Tibial nerve (tissue), 4 donors: ENCODE measurements at regions not wholly inside any gene's neighbourhood (a gene's known extent, or its start where the extent isn't known, plus 50 kb on each side); places are given as distances from the start of the nearest gene placed in this dataset.

Experiments
- DNase-seq, 2 donors: peaks; one replicate each; pipeline ENCODE4 v3.0.0-alpha.2; 2019; ENCODE audit warnings: low spot score in 2 of 2
- H3K27ac ChIP-seq, 4 donors: fragments of 200-600 bp; sonication (generic) in 3 of 4; one replicate each; pipeline ENCODE4 v1.5.1; 2017 to 2019; ENCODE audit warnings: mild to moderate bottlenecking in 1 of 4
- H3K27me3 ChIP-seq, 2 donors: fragments of 200-600 bp; sonication (generic) in 1 of 2; one replicate each; pipeline versions ENCODE4 v1.5.1 to v1.6.0; 2017 to 2019
- H3K36me3 ChIP-seq, 3 donors: fragments of 200-600 bp; sonication (generic); one replicate each; pipeline ENCODE4 v1.5.1; 2018 to 2019
- H3K4me1 ChIP-seq, 4 donors: fragments of 200-600 bp; sonication (generic) in 3 of 4; one replicate each; pipeline ENCODE4 v1.5.1; 2017 to 2019
- H3K4me3 ChIP-seq, 4 donors: fragments of 200-600 bp; sonication (generic) in 3 of 4; one replicate each; pipeline ENCODE4 v1.5.1; 2017 to 2019; ENCODE audit warnings: mild to moderate bottlenecking in 1 of 4, moderate library complexity in 1 of 4
- H3K9me3 ChIP-seq, 4 donors: fragments of 200-600 bp; sonication (generic) in 3 of 4; one replicate each; pipeline ENCODE4 v1.5.1; 2017 to 2019
- EP300 ChIP-seq, 2 donors: sonication (generic); formaldehyde crosslinking; IDR thresholded peaks; one replicate each; pipeline ENCODE4 v1.6.1; 2017; ENCODE audit warnings: antibody characterized with exemption in 2 of 2, mild to moderate bottlenecking in 1 of 2
- POLR2A ChIP-seq, 2 donors: fragments of 450-650 bp; IDR thresholded peaks; one replicate each; pipeline ENCODE4 v1.6.1; 2017; ENCODE audit warnings: antibody characterized with exemption in 2 of 2, mild to moderate bottlenecking in 2 of 2, moderate library complexity in 2 of 2
- WGBS, 2 donors: methylation state at CpG; one replicate each; pipeline ENCODE4 v1.1.5; 2018; 5-methylcytosine and 5-hydroxymethylcytosine counted together
- TF ChIP-seq, protein P1 (sequence below), 5 experiments: fragments of 200-600 bp in 3 of 5; fragments of 450-650 bp in 2 of 5; sonication (generic) in 3 of 5; IDR thresholded peaks; one replicate each; pipeline ENCODE4 v1.5.1; 2016 to 2019; ENCODE audit warnings: antibody characterized with exemption in 5 of 5, mild to moderate bottlenecking in 3 of 5, moderate library complexity in 2 of 5

DNA sequence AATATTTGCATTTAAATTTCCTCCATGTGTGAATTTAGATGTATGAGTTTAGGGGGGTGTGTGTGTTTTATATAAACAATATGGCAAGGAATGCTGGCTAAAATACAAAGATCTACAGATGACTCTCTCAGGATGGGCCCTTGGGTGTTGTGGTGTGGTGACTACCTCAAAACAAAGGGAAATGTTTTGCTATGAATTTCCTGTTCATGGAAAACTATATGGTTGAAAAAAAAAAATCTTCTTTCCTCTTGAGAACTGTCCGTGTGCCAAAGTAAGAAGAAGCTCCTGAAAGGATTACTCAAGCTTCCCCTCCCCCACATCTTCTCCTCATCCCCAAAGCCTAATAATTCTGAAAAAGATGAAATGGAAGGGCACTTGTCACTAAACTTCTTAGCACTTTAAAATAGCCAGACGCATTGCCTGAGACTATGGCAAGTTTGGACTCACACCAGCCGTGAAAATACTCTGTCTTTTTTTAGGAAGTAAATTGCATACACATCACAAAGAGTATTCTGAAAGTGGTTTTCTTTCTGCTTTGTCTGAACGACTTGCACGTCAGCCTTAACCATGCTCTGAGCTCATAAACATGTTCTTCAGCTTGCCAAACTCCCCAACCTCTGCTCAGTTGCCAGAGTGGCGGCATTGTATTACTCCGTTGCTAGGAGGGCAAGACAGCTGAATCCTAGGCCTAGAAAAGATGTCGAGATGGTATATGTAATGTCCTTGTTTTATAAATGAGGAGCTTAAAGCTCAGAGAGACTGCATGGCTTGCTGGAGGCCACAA lies 250.4 kb upstream of the JADE1 start:
- no peaks in the 10 kb centered on the region for H3K9me3 ChIP-seq
- H3K4me1 ChIP-seq, result peaks cover 0 to 27% (median 4%) of the 10 kb centered on the region in 4 donors
- WGBS, 2 donors, result 38 to 39% methylated on average over 8 of the region's 8 CpGs
- H3K27me3 ChIP-seq, result no peaks in the 10 kb centered on the region
- no peak overlapping the region for H3K4me3 ChIP-seq
- TF ChIP-seq EP300 (IDR thresholded peaks at IDR 0.05) (no peak), POLR2A (IDR thresholded peaks at IDR 0.05) (no peak)
- TF ChIP-seq, protein P1, sequence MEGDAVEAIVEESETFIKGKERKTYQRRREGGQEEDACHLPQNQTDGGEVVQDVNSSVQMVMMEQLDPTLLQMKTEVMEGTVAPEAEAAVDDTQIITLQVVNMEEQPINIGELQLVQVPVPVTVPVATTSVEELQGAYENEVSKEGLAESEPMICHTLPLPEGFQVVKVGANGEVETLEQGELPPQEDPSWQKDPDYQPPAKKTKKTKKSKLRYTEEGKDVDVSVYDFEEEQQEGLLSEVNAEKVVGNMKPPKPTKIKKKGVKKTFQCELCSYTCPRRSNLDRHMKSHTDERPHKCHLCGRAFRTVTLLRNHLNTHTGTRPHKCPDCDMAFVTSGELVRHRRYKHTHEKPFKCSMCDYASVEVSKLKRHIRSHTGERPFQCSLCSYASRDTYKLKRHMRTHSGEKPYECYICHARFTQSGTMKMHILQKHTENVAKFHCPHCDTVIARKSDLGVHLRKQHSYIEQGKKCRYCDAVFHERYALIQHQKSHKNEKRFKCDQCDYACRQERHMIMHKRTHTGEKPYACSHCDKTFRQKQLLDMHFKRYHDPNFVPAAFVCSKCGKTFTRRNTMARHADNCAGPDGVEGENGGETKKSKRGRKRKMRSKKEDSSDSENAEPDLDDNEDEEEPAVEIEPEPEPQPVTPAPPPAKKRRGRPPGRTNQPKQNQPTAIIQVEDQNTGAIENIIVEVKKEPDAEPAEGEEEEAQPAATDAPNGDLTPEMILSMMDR (IDR thresholded peaks at IDR 0.05), result no peak
- peak overlapping the region in 2 of 4 donors; percentile 68 to 84 for H3K27ac ChIP-seq
- DNase-seq, result no peak
- H3K36me3 ChIP-seq, result no peaks in the 10 kb centered on the region

DNA sequence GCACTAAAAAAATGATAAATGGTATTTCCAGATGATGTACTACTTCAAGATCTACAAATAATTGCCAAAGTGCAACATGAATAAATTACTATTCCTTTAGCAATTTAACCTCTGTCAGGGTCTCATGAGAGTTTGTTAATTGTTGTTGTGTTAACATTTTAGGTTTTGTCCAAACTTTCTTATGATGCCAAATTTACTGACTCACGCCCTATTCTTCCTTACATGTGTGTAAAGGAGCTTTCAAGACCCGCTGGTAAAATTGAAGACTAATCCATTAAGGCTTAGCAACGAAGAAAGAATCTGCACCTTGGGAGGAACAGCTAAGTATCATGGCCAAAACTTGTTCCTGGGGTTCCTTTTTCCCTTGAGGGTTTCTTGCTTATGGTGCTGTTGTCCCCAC lies 252.7 kb upstream of the JADE1 start:
- Histone ChIP-seq H3K27ac (no peak overlapping the region), H3K27me3 (no peaks in the 10 kb centered on the region), H3K9me3 (no peaks in the 10 kb centered on the region), H3K4me1 (peaks cover 0 to 29% (median 7%) of the 10 kb centered on the region in 4 donors), H3K4me3 (no peak overlapping the region), H3K36me3 (no peaks in the 10 kb centered on the region)
- 79 to 84% methylated on average over 3 of the region's 3 CpGs for WGBS, 2 donors
- DNase-seq, result no peak
- TF ChIP-seq, protein P1 (IDR thresholded peaks at IDR 0.05), result no peak
- TF ChIP-seq EP300 (IDR thresholded peaks at IDR 0.05) (no peak), POLR2A (IDR thresholded peaks at IDR 0.05) (no peak)

DNA sequence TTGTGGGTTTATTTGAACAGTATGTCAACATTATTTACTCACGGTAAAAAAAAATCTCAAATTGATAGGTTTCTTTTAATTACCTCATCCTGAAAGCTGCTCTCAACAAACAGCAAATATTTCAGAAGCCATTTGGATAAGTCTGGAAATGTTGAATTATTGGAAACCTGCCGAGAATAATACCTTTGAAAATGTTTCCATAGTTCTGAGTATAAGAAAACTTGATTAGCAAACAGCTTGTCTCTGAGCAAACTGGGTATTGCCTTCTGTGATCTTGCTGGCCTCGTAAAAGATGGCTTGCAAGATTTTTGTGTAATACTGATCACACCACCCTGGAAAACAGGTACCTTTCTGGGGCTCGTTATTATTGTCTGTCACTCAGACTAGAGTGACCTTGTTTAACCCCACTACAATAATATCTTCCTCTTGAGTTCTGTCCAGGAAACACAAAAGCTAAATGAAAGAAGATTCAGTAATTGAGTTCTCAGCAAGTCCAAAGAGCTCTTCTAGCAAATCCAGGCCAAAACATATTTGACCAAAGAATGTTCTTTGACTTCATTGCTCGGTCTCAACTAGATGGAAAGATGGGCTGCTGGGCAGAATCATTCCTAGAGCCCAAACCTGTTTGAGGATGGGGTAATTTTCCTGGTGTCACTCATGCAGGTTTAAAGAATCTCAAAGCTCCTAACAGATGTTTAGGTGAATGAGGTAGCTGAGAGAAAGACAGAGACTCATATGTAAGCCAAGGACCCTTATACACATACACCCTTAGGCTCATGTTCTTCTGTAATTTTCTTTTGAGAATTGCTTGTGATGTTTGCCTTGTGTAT lies 255.6 kb upstream of the JADE1 start:
- DNase-seq, result no peak
- no peaks in the 10 kb centered on the region for H3K27me3 ChIP-seq
- TF ChIP-seq, protein P1 (IDR thresholded peaks at IDR 0.05), result no peak
- TF ChIP-seq EP300 (IDR thresholded peaks at IDR 0.05) (no peak), POLR2A (IDR thresholded peaks at IDR 0.05) (no peak)
- H3K4me3 ChIP-seq, result peak overlapping the region; percentile 34 to 61 (median 58)
- peaks cover 0 to 6% (median 0%) of the 10 kb centered on the region in 4 donors for H3K9me3 ChIP-seq
- WGBS, 2 donors, result 34 to 38% methylated on average over 5 of the region's 5 CpGs
- peaks cover 0 to 22% (median 4%) of the 10 kb centered on the region in 4 donors for H3K4me1 ChIP-seq
- no peaks in the 10 kb centered on the region for H3K36me3 ChIP-seq
- peak overlapping the region; percentile 80 to 92 (median 86) for H3K27ac ChIP-seq

DNA sequence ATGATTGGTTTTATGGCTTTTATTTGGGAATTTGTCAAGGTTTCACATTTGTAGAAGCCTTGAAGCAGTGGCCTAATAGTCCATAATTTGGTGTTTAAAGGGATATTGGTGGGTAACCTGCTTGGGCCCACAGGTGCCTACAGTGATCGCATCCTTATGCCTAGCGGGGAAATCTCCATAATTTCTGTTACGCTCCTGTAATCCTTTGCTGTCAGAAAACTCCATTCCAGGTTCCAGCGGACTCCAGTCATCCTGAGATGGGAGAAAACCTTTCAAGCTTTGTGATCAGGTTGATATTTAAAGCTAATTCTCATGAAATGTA lies 257.0 kb upstream of the JADE1 start:
- Histone ChIP-seq H3K4me1 (peaks cover 0 to 19% (median 4%) of the 10 kb centered on the region in 4 donors), H3K27me3 (no peaks in the 10 kb centered on the region), H3K27ac (peak overlapping the region in 3 of 4 donors; percentile 80 to 92 (median 92)), H3K4me3 (peak overlapping the region; percentile 34 to 61 (median 58)), H3K9me3 (peaks cover 0 to 6% (median 0%) of the 10 kb centered on the region in 4 donors), H3K36me3 (no peaks in the 10 kb centered on the region)
- TF ChIP-seq EP300 (IDR thresholded peaks at IDR 0.05), result no peak
- TF ChIP-seq, protein P1 (IDR thresholded peaks at IDR 0.05), result no peak
- no peak for TF ChIP-seq POLR2A (IDR thresholded peaks at IDR 0.05)
- DNase-seq, result no peak
- WGBS, 2 donors, result 81 to 82% methylated on average over 4 of the region's 4 CpGs

DNA sequence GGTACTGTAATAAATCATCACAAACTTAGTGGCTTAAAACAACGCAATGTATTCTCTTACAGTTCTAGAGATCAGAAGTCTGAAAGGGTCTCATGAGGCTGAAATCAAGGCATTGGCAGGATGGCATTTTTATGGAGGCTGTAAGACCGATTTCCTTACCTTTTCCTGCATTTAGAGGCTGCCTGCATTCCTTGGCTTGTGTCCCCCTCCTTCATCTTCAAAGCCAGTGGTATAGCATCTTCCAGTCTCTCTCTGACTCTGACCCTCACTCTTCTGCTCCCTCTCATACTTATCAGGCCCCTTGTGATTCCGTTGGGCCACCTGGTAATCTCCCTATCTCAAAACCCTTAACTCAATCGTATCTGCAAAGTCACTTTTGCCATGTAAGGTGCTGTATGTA lies 258.2 kb upstream of the JADE1 start:
- Histone ChIP-seq H3K4me3 (no peak overlapping the region), H3K36me3 (no peaks in the 10 kb centered on the region), H3K9me3 (peaks cover 0 to 6% (median 0%) of the 10 kb centered on the region in 4 donors), H3K27me3 (no peaks in the 10 kb centered on the region), H3K27ac (no peak overlapping the region), H3K4me1 (peaks cover 0 to 19% (median 4%) of the 10 kb centered on the region in 4 donors)
- TF ChIP-seq, protein P1 (IDR thresholded peaks at IDR 0.05), result no peak
- TF ChIP-seq POLR2A (IDR thresholded peaks at IDR 0.05) (no peak), EP300 (IDR thresholded peaks at IDR 0.05) (no peak)
- DNase-seq, result no peak
- 96 to 98% methylated on average over 4 of the region's 4 CpGs for WGBS, 2 donors
